Central memory CD8-positive, alpha-beta T cell (primary cell): ENCODE measurements at regions not wholly inside any gene's neighbourhood (a gene's known extent, or its start where the extent isn't known, plus 50 kb on each side); places are given as distances from the start of the nearest gene placed in this dataset.
"Not testable (repeated sequence)": the region's sequence is repeated elsewhere in the genome, so short reads cannot be mapped to it uniquely, and the experiment has no call there.

Experiments used
- ATAC-seq: fragments of 150-1000 bp; cut with Tn5 transposase; replicated peaks from 2 replicates; pipeline ENCODE4 v1.10.0; 2022; ENCODE audit warnings: mild to moderate bottlenecking, moderate FRiP score, moderate number of reproducible peaks; ENCODE audit not compliant: poor library complexity, severe bottlenecking; ENCODE audit errors: extremely low read depth
- DNase-seq, 2 donors: peaks; one replicate each; pipeline ENCODE4 v3.0.0; 2021; ENCODE audit warnings: low spot score in 2 of 2
- H3K27ac Mint-ChIP-seq: one replicate; pipeline ENCODE4 v1.8.0; 2022; ENCODE audit warnings: low read depth, mild to moderate bottlenecking, moderate library complexity, mixed read lengths
- H3K27me3 Mint-ChIP-seq: one replicate; pipeline ENCODE4 v1.8.0; 2022; ENCODE audit warnings: mixed read lengths
- H3K36me3 Mint-ChIP-seq: one replicate; pipeline ENCODE4 v1.8.0; 2022; ENCODE audit warnings: mild to moderate bottlenecking, moderate library complexity, mixed read lengths; ENCODE audit not compliant: insufficient read depth
- H3K4me1 Mint-ChIP-seq: one replicate; pipeline ENCODE4 v1.8.0; 2022; ENCODE audit warnings: mixed read lengths
- H3K4me3 Mint-ChIP-seq: one replicate; pipeline ENCODE4 v1.8.0; 2022; ENCODE audit warnings: mild to moderate bottlenecking, moderate library complexity, mixed read lengths
- H3K9me3 Mint-ChIP-seq: one replicate; pipeline ENCODE4 v1.8.0; 2022; ENCODE audit warnings: mixed read lengths

DNA sequence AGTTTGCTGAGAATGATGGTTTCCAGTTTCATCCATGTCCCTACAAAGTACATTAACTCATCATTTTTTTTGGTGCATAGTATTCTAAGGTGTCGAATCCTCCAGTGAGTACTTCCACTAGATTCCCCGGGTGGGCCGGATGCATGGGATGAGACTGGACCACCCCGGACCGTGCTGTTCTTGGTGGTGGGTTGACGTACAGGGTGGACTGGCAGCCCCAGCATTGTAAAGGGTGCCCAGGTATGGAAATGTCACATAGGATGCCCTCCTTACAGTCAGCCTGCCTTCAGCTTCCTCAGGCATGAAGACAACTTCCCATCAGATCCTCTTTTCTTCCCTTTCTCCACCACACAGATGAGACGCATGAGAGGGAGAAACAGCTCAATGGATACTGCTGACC, 3916.1 kb upstream of the OR11H1 start:
- peaks cover 58% of the 10 kb centered on the region for H3K9me3 Mint-ChIP-seq
- DNase-seq, H3K27me3 Mint-ChIP-seq, H3K4me1 Mint-ChIP-seq, H3K4me3 Mint-ChIP-seq, H3K36me3 Mint-ChIP-seq, H3K27ac Mint-ChIP-seq, ATAC-seq: not testable (repeated sequence)

DNA sequence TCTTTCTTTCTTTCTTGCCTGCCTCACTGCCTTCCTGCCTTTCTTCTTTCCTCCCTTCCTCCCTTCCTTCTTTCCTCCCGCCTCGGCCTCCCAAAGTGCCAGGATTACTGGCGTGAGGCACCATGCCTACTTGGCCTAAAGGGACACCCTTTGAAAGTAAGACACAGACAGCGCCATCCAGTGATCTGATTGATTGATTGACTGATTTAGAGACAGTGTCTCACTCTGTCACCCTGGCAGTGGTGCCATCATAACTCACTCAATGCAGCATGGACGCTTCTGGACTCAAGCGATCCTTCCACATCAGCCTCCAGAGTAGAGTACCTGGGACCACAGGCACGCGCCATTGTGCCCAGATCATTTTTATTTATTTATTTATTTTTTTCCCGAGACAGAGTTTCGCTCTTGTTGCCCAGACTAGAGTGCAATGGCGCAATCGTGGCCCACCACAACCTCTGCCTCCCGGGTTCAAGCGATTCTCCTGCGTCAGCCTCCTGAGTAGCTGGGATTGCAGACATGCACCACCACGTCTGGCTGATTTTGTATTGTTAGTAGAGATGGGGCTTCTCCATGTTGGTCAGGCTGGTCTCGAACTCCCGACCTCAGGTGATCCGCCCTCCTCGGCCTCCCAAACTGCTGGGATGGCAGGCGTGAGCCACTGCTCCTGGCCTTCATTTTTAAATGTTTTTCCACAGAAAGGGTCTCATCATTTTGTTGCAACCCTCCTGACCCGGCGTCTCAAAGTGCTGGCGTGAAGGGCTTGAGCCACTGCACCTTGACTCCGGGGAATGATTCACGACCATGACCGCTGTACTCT, 3914.7 kb upstream of the OR11H1 start:
- H3K36me3 Mint-ChIP-seq, H3K4me3 Mint-ChIP-seq, H3K4me1 Mint-ChIP-seq, DNase-seq, H3K27me3 Mint-ChIP-seq, H3K27ac Mint-ChIP-seq, ATAC-seq: not testable (repeated sequence)
- H3K9me3 Mint-ChIP-seq: peaks cover 61% of the 10 kb centered on the region

DNA sequence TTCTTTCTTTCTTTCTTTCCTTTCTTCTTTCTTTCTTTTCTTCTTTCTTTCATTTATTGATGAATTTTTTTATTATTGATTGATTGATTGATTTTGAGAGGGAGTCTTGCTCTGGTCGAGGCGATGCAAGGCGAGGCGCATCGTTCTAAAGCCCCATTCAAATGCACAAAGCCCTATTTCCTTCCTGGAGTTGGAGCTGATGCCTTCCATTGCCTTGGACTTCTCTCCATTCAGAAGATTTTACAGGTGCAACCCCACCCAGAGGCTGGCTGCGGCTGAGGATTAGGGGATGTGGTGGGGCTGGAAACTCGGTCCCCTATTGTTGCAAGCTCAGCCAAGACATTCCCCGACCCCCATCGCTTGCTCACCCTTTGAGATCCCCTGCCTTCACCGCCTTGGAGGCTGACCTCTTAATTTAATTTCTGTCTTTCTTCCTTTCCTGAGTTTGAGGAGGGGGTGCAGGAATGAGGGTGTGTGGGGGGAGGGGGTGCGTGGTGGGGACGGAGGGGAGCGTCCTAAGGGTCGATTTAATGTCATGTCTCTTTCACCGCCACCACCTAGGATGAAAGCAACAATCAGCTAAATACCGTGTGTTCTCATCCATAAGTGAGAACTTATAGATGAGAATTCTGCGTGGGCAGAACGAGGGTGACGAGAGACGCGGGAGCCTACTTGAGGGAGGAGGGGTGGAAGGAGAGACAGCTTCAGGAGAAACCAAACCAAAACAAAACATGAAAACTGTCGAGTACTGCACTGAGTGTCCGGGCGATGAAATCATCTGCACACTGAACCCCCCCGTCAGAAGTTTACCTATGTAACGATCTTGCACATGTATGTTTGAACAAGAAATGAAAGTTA, 3913.9 kb upstream of the OR11H1 start:
- Mint-ChIP-seq H3K4me1 (no peaks in the 10 kb centered on the region), H3K36me3 (peaks cover 1% of the 10 kb centered on the region), H3K4me3 (no peak overlapping the region), H3K27ac (no peak overlapping the region), H3K27me3 (no peaks in the 10 kb centered on the region), H3K9me3 (peaks cover 61% of the 10 kb centered on the region)
- ATAC-seq (no peak), DNase-seq (no peak)

DNA sequence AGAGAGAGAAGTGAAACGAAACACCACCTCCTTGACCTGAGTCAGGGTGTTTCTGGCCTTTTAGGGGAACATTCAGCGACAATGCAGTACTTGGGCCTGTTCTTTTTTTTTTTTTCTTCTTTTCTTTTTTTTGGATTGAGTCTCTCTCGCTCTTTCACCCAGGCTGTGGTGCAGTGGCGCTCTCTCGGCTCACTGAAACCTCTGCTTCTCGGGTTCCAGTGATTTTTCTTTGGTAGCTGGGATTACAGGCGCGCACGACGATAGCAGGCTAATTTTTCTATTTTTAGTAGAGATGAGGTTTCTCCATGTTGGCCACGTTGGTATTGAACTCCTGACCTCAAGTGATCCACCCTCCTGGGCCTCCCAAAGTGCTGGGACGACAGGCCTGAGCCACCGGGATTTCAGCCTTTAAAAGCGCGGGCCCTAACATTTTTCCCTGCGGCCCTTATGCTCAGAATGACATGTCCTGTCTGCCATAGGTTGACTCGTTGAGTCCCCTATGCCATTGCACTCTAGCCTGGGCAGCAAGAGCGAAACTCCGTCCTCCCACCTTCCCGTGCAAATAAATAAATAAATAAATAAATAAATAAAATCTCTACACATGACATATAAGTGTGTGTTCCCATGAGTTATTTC, 3913.1 kb upstream of the OR11H1 start:
- H3K36me3 Mint-ChIP-seq, H3K27me3 Mint-ChIP-seq: not testable (repeated sequence)

DNA sequence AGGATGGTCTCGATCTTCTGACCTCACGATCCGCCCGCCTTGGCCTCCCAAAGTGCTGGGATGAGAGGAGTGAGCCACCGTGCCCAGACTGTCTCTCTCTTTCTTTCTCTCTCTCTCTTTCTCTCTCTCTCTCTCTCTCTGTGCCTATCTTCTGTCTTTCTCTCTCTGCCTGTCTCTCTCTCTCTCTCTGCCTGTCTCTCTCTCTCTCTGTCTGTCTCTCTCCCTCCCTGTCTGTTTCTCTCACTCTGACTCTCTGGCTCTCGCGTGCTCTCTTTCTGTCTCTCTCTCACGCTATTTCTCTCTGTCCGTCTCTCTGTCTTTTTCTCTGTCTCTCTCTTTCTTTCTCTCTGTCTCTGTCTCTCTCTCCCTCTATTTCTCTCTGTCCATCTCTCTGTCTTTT, 3911.2 kb upstream of the OR11H1 start:
- DNase-seq (no peak), ATAC-seq (no peak)
- Mint-ChIP-seq H3K4me3 (no peak overlapping the region), H3K4me1 (no peaks in the 10 kb centered on the region), H3K27me3 (no peaks in the 10 kb centered on the region), H3K27ac (no peak overlapping the region), H3K36me3 (peaks cover 1% of the 10 kb centered on the region), H3K9me3 (peaks cover 58% of the 10 kb centered on the region)

More for the DNA sequence above, 3913.1 kb upstream of the OR11H1 start:
- ATAC-seq, H3K4me3 Mint-ChIP-seq, H3K27ac Mint-ChIP-seq, DNase-seq, H3K4me1 Mint-ChIP-seq: not testable (repeated sequence)
- peaks cover 64% of the 10 kb centered on the region for H3K9me3 Mint-ChIP-seq

DNA sequence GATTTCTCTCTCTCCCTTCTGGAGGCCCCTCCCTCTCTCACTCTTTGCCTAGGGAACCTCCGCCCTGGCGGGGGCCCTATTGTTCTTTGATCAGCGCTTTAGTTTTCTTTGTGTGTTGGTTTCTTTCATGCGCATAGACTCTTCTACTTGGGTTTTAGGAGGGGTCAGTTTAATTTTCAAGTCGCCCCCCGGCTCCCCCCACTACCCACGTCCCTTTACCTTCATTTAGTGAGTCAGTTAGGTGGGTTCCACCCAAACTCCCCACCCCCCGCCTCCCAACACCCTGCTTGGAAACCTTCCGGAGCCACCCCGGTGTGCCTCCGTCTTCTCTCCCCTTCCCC, 3909.7 kb upstream of the OR11H1 start:
- not testable (repeated sequence) for ATAC-seq, H3K27me3 Mint-ChIP-seq, H3K4me3 Mint-ChIP-seq, H3K36me3 Mint-ChIP-seq, H3K27ac Mint-ChIP-seq, H3K4me1 Mint-ChIP-seq, DNase-seq
- peaks cover 44% of the 10 kb centered on the region for H3K9me3 Mint-ChIP-seq

DNA sequence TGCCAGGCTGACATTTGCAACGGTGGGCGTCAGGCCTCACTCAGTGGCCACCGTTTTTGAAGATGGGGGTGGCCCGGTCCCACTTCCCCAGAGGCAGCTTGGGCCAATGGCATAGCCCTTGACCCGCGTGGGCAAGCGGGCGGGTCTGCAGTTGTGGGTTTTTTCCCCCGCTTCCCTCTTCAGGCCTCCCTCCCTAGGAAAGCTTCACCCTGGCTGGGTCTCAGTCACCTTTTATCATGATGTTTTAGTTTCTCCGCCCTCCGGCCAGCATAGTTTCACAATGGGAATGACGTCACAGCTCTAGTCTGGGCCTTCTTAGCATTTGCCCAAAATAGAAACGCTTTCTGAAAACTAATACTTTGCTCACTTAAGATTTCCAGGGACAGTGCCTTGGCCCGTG, 3909.3 kb upstream of the OR11H1 start:
- H3K36me3 Mint-ChIP-seq, DNase-seq, H3K4me3 Mint-ChIP-seq, H3K27ac Mint-ChIP-seq, H3K4me1 Mint-ChIP-seq, H3K27me3 Mint-ChIP-seq, ATAC-seq: not testable (repeated sequence)
- H3K9me3 Mint-ChIP-seq: peaks cover 44% of the 10 kb centered on the region

DNA sequence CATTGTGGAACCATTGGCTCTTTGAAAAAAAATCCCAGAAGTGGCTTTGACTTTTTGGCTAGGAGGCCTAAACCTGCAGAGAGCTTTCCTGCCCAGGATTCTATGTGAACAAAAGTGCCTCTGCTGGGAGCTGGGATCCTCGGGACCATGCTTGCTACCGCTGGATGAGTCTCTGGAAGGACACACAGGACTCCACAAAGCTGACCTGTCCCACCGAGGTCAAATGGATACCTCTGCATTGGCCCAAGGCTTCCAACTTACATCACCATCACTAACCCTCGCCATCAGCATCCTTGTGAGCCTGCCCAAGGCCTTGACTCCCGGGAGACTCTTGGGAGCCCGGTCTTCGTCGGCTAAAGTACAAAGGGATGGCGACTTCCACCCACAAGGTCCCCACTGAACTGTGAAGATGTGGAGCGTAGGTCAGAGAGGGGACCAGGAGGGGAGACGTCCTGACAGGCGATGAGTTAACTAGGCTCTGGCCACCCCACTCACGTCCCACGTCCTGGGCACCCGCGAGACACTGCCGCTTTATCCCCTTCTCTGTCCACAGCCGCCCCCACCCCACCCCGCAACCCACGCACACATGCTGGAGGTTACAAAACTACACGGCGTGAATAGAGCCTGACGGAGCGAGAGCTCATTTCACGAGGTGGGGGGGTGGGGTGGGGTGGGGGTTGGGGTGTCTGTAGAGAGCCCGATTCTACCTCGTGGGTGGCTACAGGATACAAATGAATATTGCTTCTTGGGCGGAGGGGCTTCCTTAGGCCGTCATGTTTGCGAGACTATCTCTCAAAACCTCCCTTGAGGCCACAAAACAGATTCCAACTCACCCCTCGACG, 3906.8 kb upstream of the OR11H1 start:
- not testable (repeated sequence) for H3K4me1 Mint-ChIP-seq, H3K36me3 Mint-ChIP-seq, H3K27ac Mint-ChIP-seq, H3K4me3 Mint-ChIP-seq, H3K27me3 Mint-ChIP-seq, DNase-seq, ATAC-seq
- H3K9me3 Mint-ChIP-seq: peaks cover 41% of the 10 kb centered on the region

DNA sequence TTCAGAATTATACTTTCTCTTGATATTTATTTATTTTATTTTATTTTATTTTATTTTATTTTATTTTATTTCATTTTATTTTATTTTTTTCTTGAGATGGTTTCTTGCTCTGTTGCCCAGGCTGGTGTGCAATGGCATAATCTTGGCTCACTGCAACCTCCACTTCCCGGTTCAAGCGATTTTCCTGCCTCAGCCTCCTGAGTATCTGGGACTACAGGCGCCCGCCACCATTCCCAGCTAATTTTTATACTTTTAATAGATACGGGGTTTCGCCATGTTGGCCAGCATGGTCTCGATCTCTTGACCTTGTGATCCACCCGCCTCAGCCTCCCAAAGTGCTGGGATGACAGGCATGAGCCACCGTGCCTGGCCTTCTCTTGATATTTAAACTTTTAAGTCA, 3905.2 kb upstream of the OR11H1 start:
- not testable (repeated sequence) for ATAC-seq, H3K27me3 Mint-ChIP-seq, H3K36me3 Mint-ChIP-seq, H3K4me3 Mint-ChIP-seq, DNase-seq, H3K27ac Mint-ChIP-seq, H3K4me1 Mint-ChIP-seq
- H3K9me3 Mint-ChIP-seq: peaks cover 30% of the 10 kb centered on the region

DNA sequence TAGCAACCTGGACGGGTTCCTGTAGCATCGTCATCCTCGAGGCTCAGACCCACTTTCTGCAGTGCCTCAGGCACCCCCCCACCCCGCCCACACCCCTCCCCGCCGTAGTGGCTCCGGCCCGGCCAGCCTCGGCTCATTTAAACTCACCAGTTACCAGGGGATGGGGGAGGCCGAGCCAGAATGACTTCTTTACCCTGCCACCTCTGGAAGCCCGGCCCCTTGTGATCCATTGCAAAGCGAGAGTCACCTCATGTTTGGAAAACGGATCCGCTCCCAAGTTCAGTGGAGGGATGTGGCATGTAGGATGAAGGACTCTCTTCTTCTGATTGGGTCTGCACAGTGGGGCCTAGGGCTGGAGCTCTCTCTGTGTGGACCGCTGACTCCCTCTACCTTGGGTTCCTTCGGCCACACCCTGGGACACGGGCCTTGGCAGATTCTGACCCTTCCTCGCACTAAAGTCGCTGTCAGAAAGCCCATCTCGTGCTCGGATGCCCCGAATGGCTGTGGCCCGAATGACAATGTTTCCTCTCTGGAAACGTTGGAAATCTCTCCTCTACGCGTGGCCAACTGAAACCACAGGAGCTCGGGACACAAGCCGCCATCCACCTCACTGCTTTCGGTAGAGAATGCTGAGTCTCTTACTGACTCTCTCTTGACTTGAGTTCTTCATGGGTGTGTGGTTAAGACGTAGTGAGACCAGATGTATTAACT, 3902.1 kb upstream of the OR11H1 start:
- H3K4me3 Mint-ChIP-seq, H3K4me1 Mint-ChIP-seq, ATAC-seq, H3K36me3 Mint-ChIP-seq, H3K27ac Mint-ChIP-seq, DNase-seq, H3K27me3 Mint-ChIP-seq: not testable (repeated sequence)
- H3K9me3 Mint-ChIP-seq: peaks cover 19% of the 10 kb centered on the region

DNA sequence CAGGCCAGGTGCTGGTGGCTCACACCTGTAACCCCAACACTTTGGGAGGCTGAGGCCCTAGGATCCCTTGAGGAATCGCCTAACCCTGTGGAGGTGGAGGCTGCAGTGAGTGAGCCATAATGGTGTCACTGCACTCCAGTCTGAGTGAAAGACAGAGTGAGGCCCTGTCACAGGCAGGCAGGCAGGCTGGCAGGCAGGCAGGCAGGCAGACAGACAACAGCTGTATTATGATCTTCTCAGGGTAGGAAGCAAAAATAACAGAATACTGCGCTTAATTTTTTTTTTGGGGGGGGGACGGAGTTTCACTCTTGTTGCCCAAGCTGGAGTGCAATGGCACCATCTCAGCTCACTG, 3901.6 kb upstream of the OR11H1 start:
- DNase-seq (no peak), ATAC-seq (no peak)
- Mint-ChIP-seq H3K4me1 (no peaks in the 10 kb centered on the region), H3K9me3 (peaks cover 19% of the 10 kb centered on the region), H3K27ac (no peak overlapping the region), H3K4me3 (no peak overlapping the region), H3K36me3 (peaks cover 3% of the 10 kb centered on the region), H3K27me3 (no peaks in the 10 kb centered on the region)

DNA sequence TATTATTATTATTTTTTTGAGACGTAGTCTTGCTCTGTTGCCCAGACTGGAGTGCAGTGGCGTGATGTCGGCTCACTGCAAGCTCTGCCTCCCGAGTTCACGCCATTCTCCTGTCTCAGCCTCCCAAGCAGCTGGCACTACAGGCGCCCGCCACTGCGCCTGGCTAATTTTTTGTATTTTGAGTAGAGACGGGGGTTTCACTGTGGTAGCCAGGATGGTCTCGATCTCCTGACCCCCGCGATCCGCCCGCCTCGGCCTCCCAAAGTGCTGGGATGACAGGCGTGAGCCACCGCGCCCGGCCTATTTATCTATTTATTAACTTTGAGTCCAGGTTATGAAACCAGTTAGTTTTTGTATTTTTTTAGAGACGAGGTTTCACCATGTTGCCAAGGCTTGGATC, 3901.0 kb upstream of the OR11H1 start:
- not testable (repeated sequence) for H3K4me3 Mint-ChIP-seq, H3K4me1 Mint-ChIP-seq, H3K27ac Mint-ChIP-seq, H3K27me3 Mint-ChIP-seq, DNase-seq, H3K36me3 Mint-ChIP-seq, ATAC-seq
- H3K9me3 Mint-ChIP-seq: peaks cover 19% of the 10 kb centered on the region
